Osteoblast (primary cell): ENCODE measurements at regions not wholly inside any gene's neighbourhood (a gene's known extent, or its start where the extent isn't known, plus 50 kb on each side); places are given as distances from the start of the nearest gene placed in this dataset.

ENCODE experiments used
- DNase-seq: peaks from one replicate; pipeline ENCODE4 v3.0.0; 2011; ENCODE audit warnings: low spot score, mixed read lengths; ENCODE audit not compliant: insufficient read length; ENCODE audit errors: missing footprints
- H2AFZ ChIP-seq: 2 replicates; pipeline ENCODE4 v1.6.0; 2011; ENCODE audit warnings: mild to moderate bottlenecking, low read length
- H3K27ac ChIP-seq: 2 replicates; pipeline ENCODE4 v1.5.1; 2011; ENCODE audit warnings: mild to moderate bottlenecking, low read depth, low read length, moderate library complexity
- H3K27me3 ChIP-seq: 2 replicates; pipeline ENCODE4 v1.6.0; 2012; ENCODE audit warnings: mild to moderate bottlenecking, control low read depth, inconsistent platforms, low read length, moderate library complexity; ENCODE audit not compliant: insufficient read depth
- H3K36me3 ChIP-seq: 2 replicates; pipeline ENCODE4 v1.5.1; 2011; ENCODE audit warnings: mild to moderate bottlenecking, low read length, control low read depth, moderate library complexity; ENCODE audit not compliant: insufficient read depth
- H3K4me1 ChIP-seq: 2 replicates; pipeline ENCODE4 v1.5.1; 2011; ENCODE audit warnings: mild to moderate bottlenecking, low read length, control low read depth, moderate library complexity; ENCODE audit not compliant: insufficient read depth
- H3K4me2 ChIP-seq: 2 replicates; pipeline ENCODE4 v1.6.0; 2011; ENCODE audit warnings: mild to moderate bottlenecking, low read length; ENCODE audit not compliant: insufficient read depth
- H3K4me3 ChIP-seq: fragments of 200-600 bp; sonication (generic); 3 replicates; pipeline ENCODE4 v1.5.1; 2012; ENCODE audit warnings: mild to moderate bottlenecking, low read length, inconsistent platforms; ENCODE audit not compliant: insufficient read depth
- H3K79me2 ChIP-seq: 2 replicates; pipeline ENCODE4 v1.6.0; 2012; ENCODE audit warnings: mild to moderate bottlenecking, low read length, control low read depth, inconsistent platforms; ENCODE audit not compliant: insufficient read depth
- H3K9me3 ChIP-seq: 2 replicates; pipeline ENCODE4 v1.5.1; 2011; ENCODE audit warnings: low read depth, low read length, control low read depth
- H4K20me1 ChIP-seq: 2 replicates; pipeline ENCODE4 v1.6.0; 2012; ENCODE audit warnings: mild to moderate bottlenecking, low read length, control low read depth; ENCODE audit not compliant: insufficient read depth
- TF ChIP-seq, protein P1 (sequence below): IDR thresholded peaks from 2 replicates; pipeline ENCODE4 v1.5.1; 2011; ENCODE audit warnings: mild to moderate bottlenecking, low read depth, low read length, moderate library complexity; ENCODE audit errors: extremely low read depth

DNA sequence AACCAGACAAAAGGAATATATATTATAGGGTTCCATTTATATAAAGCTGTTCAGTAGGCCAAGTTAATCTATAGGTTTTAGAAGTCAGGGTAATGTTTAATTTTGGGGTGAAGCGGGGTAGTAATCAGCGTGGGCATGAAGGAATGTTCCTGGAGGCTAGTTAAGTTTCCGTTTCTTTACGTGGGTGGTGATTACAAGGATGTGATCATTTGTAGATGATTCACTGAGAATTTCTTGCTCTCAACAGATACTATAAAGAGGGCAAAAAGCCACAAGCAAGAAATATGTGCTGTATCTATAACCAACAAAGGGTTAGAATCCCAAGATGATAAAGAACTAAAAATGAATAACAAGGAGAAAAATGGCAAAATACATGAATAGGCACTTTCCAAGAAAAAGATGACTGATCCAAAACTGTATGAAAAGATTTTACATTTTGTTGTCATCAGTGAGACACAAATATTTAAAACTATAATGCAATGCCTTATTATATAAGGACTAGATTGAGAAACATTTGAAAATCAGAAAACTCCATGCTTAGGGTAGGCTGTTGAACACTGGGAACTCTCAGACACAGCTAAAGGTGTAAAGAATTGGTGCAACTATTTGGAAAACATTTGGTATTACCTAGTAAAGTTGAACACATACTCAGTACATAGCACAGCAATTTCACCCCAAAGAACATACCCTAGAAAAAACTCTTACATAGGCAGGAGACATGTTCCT lies 224.3 kb upstream of the S1PR3 start:
- Histone ChIP-seq H3K27ac (peak overlapping the region; percentile 75), H3K4me1 (peaks cover 23% of the 10 kb centered on the region), H3K4me3 (no peak overlapping the region), H3K9me3 (no peaks in the 10 kb centered on the region), H4K20me1 (no peaks in the 10 kb centered on the region), H3K4me2 (peak overlapping the region; percentile 43), H3K36me3 (no peaks in the 10 kb centered on the region), H3K79me2 (no peaks in the 10 kb centered on the region), H2AFZ (no peak overlapping the region), H3K27me3 (no peaks in the 10 kb centered on the region)
- no peak for DNase-seq
- TF ChIP-seq, protein P1, sequence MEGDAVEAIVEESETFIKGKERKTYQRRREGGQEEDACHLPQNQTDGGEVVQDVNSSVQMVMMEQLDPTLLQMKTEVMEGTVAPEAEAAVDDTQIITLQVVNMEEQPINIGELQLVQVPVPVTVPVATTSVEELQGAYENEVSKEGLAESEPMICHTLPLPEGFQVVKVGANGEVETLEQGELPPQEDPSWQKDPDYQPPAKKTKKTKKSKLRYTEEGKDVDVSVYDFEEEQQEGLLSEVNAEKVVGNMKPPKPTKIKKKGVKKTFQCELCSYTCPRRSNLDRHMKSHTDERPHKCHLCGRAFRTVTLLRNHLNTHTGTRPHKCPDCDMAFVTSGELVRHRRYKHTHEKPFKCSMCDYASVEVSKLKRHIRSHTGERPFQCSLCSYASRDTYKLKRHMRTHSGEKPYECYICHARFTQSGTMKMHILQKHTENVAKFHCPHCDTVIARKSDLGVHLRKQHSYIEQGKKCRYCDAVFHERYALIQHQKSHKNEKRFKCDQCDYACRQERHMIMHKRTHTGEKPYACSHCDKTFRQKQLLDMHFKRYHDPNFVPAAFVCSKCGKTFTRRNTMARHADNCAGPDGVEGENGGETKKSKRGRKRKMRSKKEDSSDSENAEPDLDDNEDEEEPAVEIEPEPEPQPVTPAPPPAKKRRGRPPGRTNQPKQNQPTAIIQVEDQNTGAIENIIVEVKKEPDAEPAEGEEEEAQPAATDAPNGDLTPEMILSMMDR: no peak

GRCh38 chr9:88767504-88767790 lies 223.8 kb upstream of the S1PR3 start:
- peaks cover 27% of the 10 kb centered on the region for H3K4me1 ChIP-seq
- peak overlapping the region; percentile 75 for H3K27ac ChIP-seq
- no peak overlapping the region for H3K4me3 ChIP-seq
- H3K9me3 ChIP-seq: no peaks in the 10 kb centered on the region
- no peaks in the 10 kb centered on the region for H3K36me3 ChIP-seq
- H4K20me1 ChIP-seq: no peaks in the 10 kb centered on the region
- TF ChIP-seq, protein P1: no peak
- no peaks in the 10 kb centered on the region for H3K27me3 ChIP-seq
- no peak for DNase-seq
- H3K79me2 ChIP-seq: no peaks in the 10 kb centered on the region
- peak overlapping the region; percentile 43 for H3K4me2 ChIP-seq
- H2AFZ ChIP-seq: no peak overlapping the region

DNA sequence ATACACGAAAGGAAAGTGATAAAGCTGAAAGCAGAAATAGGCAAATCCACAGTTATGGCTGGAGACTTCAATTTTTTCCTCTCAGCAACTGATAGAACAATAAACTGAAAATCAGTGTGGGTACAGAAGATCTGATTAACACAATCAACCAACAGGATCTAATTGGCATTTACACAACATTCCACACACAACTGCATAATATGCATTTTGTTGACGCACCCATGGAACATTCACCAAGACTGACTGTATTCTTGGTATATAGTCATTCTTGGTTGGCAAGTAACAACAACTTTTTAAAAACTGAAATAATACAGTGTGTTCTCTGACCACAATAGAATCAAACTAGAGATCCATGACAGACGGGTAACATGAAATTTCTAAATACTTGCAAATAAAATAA lies 218.7 kb upstream of the S1PR3 start:
- Histone ChIP-seq H3K27me3 (no peaks in the 10 kb centered on the region), H3K27ac (peak overlapping the region; percentile 95), H3K36me3 (no peaks in the 10 kb centered on the region), H3K9me3 (no peaks in the 10 kb centered on the region), H3K4me1 (peaks cover 64% of the 10 kb centered on the region), H2AFZ (no peak overlapping the region), H4K20me1 (no peaks in the 10 kb centered on the region), H3K4me3 (no peak overlapping the region), H3K79me2 (no peaks in the 10 kb centered on the region), H3K4me2 (peak overlapping the region; percentile 58)
- no peak for DNase-seq
- TF ChIP-seq, protein P1: no peak

DNA sequence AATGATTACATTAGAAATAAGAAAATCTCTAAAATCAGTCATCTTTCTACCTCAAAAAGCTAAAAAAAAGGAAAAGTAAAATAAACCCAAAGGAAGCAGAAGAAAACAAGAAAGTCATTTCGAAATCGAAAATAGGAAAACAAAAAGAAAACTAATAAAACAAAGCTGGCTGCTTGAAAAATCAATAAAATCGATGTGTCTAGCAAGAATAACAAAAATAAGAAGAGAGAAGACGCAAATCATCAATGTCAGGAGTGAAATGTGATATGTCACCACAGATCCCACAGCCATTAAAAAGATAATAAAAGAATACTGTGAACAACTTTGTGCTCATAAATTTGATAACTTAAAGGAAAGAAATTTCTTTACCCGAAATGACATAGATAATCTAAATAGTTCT lies 218.1 kb upstream of the S1PR3 start:
- H4K20me1 ChIP-seq: no peaks in the 10 kb centered on the region
- H3K79me2 ChIP-seq: no peaks in the 10 kb centered on the region
- TF ChIP-seq, protein P1: no peak
- no peak overlapping the region for H2AFZ ChIP-seq
- peak overlapping the region; percentile 95 for H3K27ac ChIP-seq
- peak overlapping the region; percentile 58 for H3K4me2 ChIP-seq
- no peaks in the 10 kb centered on the region for H3K36me3 ChIP-seq
- peaks cover 64% of the 10 kb centered on the region for H3K4me1 ChIP-seq
- no peak overlapping the region for H3K4me3 ChIP-seq
- DNase-seq: no peak
- no peaks in the 10 kb centered on the region for H3K27me3 ChIP-seq
- H3K9me3 ChIP-seq: no peaks in the 10 kb centered on the region
